ENCODE measurements at regions not wholly inside any gene's neighbourhood (a gene's known extent, or its start where the extent isn't known, plus 50 kb on each side); places are given as distances from the start of the nearest gene placed in this dataset.

DNA sequence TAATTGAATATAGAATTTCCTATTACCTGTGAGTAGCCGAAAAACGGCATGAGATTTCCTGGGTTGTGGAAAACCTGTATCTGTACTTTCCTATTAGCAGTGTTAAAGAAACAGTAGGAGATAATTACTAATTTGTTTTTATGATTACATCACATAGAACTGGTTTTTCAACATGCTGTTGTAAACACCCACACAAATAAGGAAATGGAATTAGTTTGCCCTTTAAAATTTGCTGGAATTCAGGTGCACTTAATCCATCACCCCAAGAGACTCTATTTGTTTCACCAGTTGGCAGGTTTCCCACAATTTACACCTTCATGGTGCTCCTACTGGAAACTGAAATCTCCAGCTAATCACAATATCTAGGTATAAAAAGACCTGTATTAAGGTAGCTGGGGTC lies 274.1 kb upstream of the SLC8A1 start:
- TF ChIP-seq, protein P1, sequence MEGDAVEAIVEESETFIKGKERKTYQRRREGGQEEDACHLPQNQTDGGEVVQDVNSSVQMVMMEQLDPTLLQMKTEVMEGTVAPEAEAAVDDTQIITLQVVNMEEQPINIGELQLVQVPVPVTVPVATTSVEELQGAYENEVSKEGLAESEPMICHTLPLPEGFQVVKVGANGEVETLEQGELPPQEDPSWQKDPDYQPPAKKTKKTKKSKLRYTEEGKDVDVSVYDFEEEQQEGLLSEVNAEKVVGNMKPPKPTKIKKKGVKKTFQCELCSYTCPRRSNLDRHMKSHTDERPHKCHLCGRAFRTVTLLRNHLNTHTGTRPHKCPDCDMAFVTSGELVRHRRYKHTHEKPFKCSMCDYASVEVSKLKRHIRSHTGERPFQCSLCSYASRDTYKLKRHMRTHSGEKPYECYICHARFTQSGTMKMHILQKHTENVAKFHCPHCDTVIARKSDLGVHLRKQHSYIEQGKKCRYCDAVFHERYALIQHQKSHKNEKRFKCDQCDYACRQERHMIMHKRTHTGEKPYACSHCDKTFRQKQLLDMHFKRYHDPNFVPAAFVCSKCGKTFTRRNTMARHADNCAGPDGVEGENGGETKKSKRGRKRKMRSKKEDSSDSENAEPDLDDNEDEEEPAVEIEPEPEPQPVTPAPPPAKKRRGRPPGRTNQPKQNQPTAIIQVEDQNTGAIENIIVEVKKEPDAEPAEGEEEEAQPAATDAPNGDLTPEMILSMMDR (IDR thresholded peaks at IDR 0.05; ENCODE audit: insufficient read depth, low read depth, low read length): no peak
- DNase-seq (ENCODE audit: low read depth): no peak
- no peak overlapping the region for H3K4me3 ChIP-seq (ENCODE audit: low read depth, low read length)

DNA sequence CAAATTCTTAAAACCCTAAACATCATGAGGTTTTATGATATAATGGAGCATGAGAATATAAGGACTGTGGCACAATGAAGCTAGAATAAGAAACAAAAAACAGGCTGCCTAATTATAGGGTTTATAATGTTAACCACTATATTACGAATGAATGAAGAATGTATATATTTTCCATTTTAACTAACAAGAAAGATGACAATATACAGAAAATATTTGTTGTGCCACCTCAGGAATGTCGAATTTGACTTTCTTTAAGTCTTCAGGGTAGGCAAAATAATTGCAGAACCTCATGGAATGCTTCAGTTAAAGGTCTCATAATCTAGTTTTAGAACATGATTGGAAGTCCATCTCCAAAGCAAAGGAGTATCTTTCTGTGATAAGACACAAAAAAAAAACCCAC lies 282.9 kb upstream of the SLC8A1 start:
- H3K4me3 ChIP-seq (ENCODE audit: low read depth, low read length): no peak overlapping the region
- TF ChIP-seq, protein P1 (IDR thresholded peaks at IDR 0.05; ENCODE audit: insufficient read depth, low read depth, low read length): no peak
- DNase-seq (ENCODE audit: low read depth): peak; percentile 22

DNA sequence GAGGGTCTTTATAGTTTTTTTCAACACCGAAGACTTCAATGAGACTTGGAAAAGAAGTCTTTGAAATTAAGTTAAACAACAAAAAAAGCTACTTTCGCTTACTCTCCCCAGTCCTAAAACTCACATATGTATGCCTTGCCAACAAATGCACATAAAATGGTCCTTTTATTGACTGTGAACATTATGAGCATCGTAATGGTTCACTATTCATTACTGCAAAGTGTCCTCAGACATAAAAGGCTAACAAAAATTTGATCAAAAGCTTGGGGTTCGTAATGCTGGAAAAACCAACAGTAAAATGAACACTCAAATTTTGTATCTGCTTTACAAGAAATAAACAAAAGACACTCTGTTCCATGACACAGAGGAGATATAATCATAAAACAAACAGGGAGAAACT lies 285.3 kb upstream of the SLC8A1 start:
- TF ChIP-seq, protein P1 (IDR thresholded peaks at IDR 0.05; ENCODE audit: insufficient read depth, low read depth, low read length): no peak
- DNase-seq (ENCODE audit: low read depth): no peak
- no peak overlapping the region for H3K4me3 ChIP-seq (ENCODE audit: low read depth, low read length)

DNA sequence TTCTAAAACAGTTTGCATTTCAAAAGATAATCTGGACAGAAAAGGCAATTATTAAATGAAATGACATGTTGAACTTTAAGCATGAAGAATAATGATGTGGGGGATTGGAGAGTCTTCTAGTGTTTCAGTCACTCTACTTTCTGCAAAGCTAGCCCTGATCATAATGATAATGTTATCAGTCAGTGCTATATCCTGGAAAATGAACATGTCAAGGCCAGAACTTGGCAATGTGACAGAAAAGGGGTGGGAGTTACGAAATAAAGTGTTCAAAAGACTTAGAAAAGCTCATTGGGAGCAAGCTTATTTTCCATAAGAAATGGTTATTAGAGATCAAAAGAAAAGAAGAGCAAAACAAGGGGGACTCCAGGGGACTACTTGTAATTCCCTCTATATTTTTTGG lies 288.5 kb upstream of the SLC8A1 start:
- H3K4me3 ChIP-seq (ENCODE audit: low read depth, low read length): no peak overlapping the region
- peak; percentile 14 for DNase-seq (ENCODE audit: low read depth)
- TF ChIP-seq, protein P1 (IDR thresholded peaks at IDR 0.05; ENCODE audit: insufficient read depth, low read depth, low read length): no peak

DNA sequence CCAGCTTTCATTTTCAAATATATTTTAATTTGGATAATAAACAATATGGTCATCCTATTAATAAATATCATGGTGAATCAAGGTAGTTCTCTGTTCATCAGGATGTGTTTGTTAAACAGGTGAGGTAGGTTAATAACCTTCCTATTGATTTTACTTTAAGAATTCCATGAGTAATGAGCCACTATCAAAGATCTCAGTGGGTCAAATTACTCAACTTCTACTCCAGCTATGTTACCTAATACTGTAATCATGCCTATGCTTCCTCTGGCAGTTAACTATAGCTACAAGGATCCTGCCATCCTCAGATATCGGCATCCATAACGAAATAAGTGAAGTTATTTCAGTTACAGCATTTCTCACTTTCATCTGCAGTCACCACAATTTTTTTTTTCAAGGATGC lies 289.6 kb upstream of the SLC8A1 start:
- H3K4me3 ChIP-seq (ENCODE audit: low read depth, low read length): no peak overlapping the region
- no peak for DNase-seq (ENCODE audit: low read depth)
- TF ChIP-seq, protein P1 (IDR thresholded peaks at IDR 0.05; ENCODE audit: insufficient read depth, low read depth, low read length): no peak

DNA sequence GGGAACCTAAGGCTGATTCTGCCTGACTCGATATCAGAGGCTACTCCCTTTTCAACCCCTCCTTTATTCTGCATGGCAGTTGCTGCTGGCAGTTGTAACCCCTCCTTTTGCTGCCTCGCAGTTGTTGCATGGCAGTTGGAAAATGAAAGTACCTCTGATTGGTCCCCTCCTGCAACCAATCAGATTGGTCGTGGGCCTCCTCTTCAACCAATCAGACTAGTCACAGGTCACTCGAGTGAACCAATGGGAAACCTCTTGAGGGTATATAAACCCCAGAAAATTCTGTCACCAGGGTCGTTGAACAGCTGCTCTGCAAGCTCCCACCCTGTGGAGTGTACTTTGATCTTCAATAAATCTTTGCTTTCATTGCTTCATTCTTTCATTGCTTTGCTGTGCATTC lies 294.3 kb upstream of the SLC8A1 start:
- H3K4me3 ChIP-seq (ENCODE audit: low read depth, low read length): no peak overlapping the region
- TF ChIP-seq, protein P1 (IDR thresholded peaks at IDR 0.05; ENCODE audit: insufficient read depth, low read depth, low read length): no peak
- no peak for DNase-seq (ENCODE audit: low read depth)

DNA sequence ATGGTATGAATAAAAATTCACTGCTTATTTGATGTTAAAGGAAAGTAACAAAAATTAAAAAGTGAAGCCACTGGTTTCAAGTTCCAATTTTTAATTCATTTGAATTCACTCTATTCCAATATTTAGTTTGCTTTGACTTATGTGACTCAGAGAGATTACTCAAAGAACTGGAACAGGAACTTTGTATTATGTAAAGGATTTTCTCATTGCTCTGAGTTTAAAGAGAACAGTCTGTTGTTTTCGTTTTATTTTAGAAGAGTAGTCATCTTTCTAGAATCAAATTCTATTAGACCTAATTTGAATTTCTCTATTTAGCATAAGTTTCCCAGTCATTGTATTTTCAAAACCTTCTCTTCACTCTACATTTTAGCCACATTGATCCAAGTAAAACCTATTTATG lies 300.1 kb upstream of the SLC8A1 start:
- no peak overlapping the region for H3K4me3 ChIP-seq (ENCODE audit: low read depth, low read length)
- TF ChIP-seq, protein P1 (IDR thresholded peaks at IDR 0.05; ENCODE audit: insufficient read depth, low read depth, low read length): no peak
- DNase-seq (ENCODE audit: low read depth): no peak

Data from fibroblast of villous mesenchyme (primary cell).